ENCODE measurements at regions not wholly inside any gene's neighbourhood (a gene's known extent, or its start where the extent isn't known, plus 50 kb on each side); places are given as distances from the start of the nearest gene placed in this dataset.

DNA sequence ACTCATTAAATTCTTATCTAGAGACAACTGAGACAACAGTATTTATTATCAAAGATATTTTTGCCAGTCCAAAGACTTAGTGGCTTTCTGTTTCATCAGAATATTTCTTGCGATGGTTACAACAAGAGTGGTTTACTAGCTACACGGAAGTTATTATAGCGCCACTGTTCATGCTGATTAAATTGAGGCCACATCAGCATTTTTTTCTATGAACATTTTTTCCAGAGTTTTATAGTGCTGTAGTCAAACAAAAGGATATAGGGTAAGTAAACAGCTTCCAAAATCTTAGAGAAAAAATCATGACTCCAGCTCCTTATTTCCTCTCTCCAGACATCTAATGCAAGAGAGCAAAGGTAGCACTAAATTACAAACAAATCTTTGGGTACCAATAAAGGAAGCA, 1264.4 kb downstream of the ZPLD1 start:
- H3K4me3 ChIP-seq (ENCODE audit: control insufficient read depth in 2 of 3, extremely low read depth in 1 of 3, insufficient read depth in 2 of 3, low read depth in 1 of 3, low read length in 3 of 3) = no peak overlapping the region
- H3K9ac ChIP-seq (ENCODE audit: control insufficient read depth, extremely low read depth, insufficient read depth, low read length) = no peak overlapping the region
- no peaks in the 10 kb centered on the region for H3K27me3 ChIP-seq (ENCODE audit: control insufficient read depth, extremely low read depth, insufficient read depth, low read length)
- TF ChIP-seq, protein P1, sequence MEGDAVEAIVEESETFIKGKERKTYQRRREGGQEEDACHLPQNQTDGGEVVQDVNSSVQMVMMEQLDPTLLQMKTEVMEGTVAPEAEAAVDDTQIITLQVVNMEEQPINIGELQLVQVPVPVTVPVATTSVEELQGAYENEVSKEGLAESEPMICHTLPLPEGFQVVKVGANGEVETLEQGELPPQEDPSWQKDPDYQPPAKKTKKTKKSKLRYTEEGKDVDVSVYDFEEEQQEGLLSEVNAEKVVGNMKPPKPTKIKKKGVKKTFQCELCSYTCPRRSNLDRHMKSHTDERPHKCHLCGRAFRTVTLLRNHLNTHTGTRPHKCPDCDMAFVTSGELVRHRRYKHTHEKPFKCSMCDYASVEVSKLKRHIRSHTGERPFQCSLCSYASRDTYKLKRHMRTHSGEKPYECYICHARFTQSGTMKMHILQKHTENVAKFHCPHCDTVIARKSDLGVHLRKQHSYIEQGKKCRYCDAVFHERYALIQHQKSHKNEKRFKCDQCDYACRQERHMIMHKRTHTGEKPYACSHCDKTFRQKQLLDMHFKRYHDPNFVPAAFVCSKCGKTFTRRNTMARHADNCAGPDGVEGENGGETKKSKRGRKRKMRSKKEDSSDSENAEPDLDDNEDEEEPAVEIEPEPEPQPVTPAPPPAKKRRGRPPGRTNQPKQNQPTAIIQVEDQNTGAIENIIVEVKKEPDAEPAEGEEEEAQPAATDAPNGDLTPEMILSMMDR (optimal IDR thresholded peaks at IDR 0.05 in 1 of 3, IDR thresholded peaks at IDR 0.05 in 1 of 3, conservative IDR thresholded peaks at IDR 0.05 in 1 of 3; ENCODE audit: extremely low read depth in 1 of 3, insufficient read depth in 2 of 3, low read length in 3 of 3) = no peak
- no peak for TF ChIP-seq EZH2 (IDR thresholded peaks at IDR 0.05; ENCODE audit: low read length)
- H3K4me1 ChIP-seq (ENCODE audit: control insufficient read depth, extremely low read depth, insufficient read depth, low read length) = no peaks in the 10 kb centered on the region
- DNase-seq (ENCODE audit: low read depth, low spot score) (no peak), FAIRE-seq (no peak)
- no peak overlapping the region for H2AFZ ChIP-seq (ENCODE audit: control insufficient read depth, low read length)
- H3K9me3 ChIP-seq (ENCODE audit: control insufficient read depth, low read depth, low read length) = no peaks in the 10 kb centered on the region
- H3K79me2 ChIP-seq (ENCODE audit: control insufficient read depth, insufficient read depth, low read length) = no peaks in the 10 kb centered on the region
- no peaks in the 10 kb centered on the region for H3K36me3 ChIP-seq (ENCODE audit: control insufficient read depth in 2 of 2, extremely low read depth in 1 of 2, insufficient read depth in 2 of 2, low read length in 2 of 2)
- dilution Hi-C loops (cut with MboI; ENCODE audit: extremely low pct_ligation_motif_present, low sequenced_read_pairs) = no loop called here
- H3K9me1 ChIP-seq (ENCODE audit: control insufficient read depth, extremely low read depth, insufficient read depth, low read length) = no peaks in the 10 kb centered on the region
- no peak overlapping the region for H3K4me2 ChIP-seq (ENCODE audit: control insufficient read depth, extremely low read depth, insufficient read depth, low read depth, low read length)
- H3K27ac ChIP-seq (ENCODE audit: control insufficient read depth, insufficient read depth, low read length) = no peak overlapping the region
- H4K20me1 ChIP-seq (ENCODE audit: control insufficient read depth, extremely low read depth, insufficient read depth, low read length) = no peaks in the 10 kb centered on the region

DNA sequence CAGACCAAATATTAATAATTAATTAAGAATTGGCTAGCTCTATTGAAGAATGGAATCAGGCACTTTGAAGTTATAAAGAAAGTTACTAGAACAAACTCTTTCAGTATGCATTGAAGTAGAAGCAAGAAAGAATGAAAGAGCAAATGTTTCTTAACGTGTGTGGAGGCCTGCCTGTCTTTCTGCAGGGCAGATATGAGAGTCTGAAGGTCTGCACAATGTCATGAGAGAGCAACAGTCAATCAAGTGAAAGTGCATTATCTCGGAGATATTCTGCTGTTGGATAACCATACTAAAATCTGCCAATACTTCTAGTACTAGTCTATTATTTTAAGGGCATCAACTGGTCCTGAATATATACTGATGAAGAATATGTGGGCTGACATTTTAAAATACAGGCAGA, 1270.8 kb downstream of the ZPLD1 start:
- Histone ChIP-seq H2AFZ (ENCODE audit: control insufficient read depth, low read length) (no peak overlapping the region), H4K20me1 (ENCODE audit: control insufficient read depth, extremely low read depth, insufficient read depth, low read length) (no peaks in the 10 kb centered on the region)

More for the DNA sequence above, 1270.8 kb downstream of the ZPLD1 start:
- TF ChIP-seq, protein P1 (optimal IDR thresholded peaks at IDR 0.05 in 1 of 3, IDR thresholded peaks at IDR 0.05 in 1 of 3, conservative IDR thresholded peaks at IDR 0.05 in 1 of 3; ENCODE audit: extremely low read depth in 1 of 3, insufficient read depth in 2 of 3, low read length in 3 of 3) = no peak
- TF ChIP-seq EZH2 (IDR thresholded peaks at IDR 0.05; ENCODE audit: low read length) = no peak
- Histone ChIP-seq H3K36me3 (ENCODE audit: control insufficient read depth in 2 of 2, extremely low read depth in 1 of 2, insufficient read depth in 2 of 2, low read length in 2 of 2) (no peaks in the 10 kb centered on the region), H3K9ac (ENCODE audit: control insufficient read depth, extremely low read depth, insufficient read depth, low read length) (no peak overlapping the region), H3K79me2 (ENCODE audit: control insufficient read depth, insufficient read depth, low read length) (no peaks in the 10 kb centered on the region), H3K27ac (ENCODE audit: control insufficient read depth, insufficient read depth, low read length) (no peak overlapping the region), H3K4me1 (ENCODE audit: control insufficient read depth, extremely low read depth, insufficient read depth, low read length) (peaks cover 8% of the 10 kb centered on the region), H3K4me3 (ENCODE audit: control insufficient read depth in 2 of 3, extremely low read depth in 1 of 3, insufficient read depth in 2 of 3, low read depth in 1 of 3, low read length in 3 of 3) (no peak overlapping the region), H3K9me3 (ENCODE audit: control insufficient read depth, low read depth, low read length) (no peaks in the 10 kb centered on the region), H3K27me3 (ENCODE audit: control insufficient read depth, extremely low read depth, insufficient read depth, low read length) (no peaks in the 10 kb centered on the region), H3K9me1 (ENCODE audit: control insufficient read depth, extremely low read depth, insufficient read depth, low read length) (no peaks in the 10 kb centered on the region), H3K4me2 (ENCODE audit: control insufficient read depth, extremely low read depth, insufficient read depth, low read depth, low read length) (no peak overlapping the region)
- peak; percentile 55 for FAIRE-seq
- DNase-seq (ENCODE audit: low read depth, low spot score) = no peak
- dilution Hi-C loops (cut with MboI; ENCODE audit: extremely low pct_ligation_motif_present, low sequenced_read_pairs) = no loop called here
